HepG2 (cell line): ENCODE measurements at regions not wholly inside any gene's neighbourhood (a gene's known extent, or its start where the extent isn't known, plus 50 kb on each side); places are given as distances from the start of the nearest gene placed in this dataset.

Experiments
- ATAC-seq: fragments of 200-7000 bp; cut with Tn5 transposase; 3 replicates; pipeline ENCODE4 v1.9.1; 2020; ENCODE audit warnings: mild to moderate bottlenecking, moderate library complexity
- BruUV-seq: library from RNA; stranded (reverse); fragments of 400-500 nt; replicated peaks from 2 replicates; lab custom pipeline; 2021; lab: Mats Ljungman, UMichigan
- CTCF ChIA-PET: fragments of 300-600 bp; formaldehyde crosslinking; extraction: SDS; loops from one replicate; lab custom pipeline; 2021; ENCODE audit warnings: low total read pairs, inconsistent platforms, low intra/inter-chr PET ratio; lab: Yijun Ruan, JAX
- POLR2A ChIA-PET: fragments of 350-600 bp; sonication (Branson Sonifier 250); formaldehyde crosslinking; loops from one replicate; lab custom pipeline; 2020; ENCODE audit warnings: antibody characterized with exemption, inconsistent platforms; lab: Yijun Ruan, JAX
- DNase-seq: peaks from one replicate; pipeline ENCODE4 v3.0.0-alpha.2; 2015; ENCODE audit warnings: low spot score
- FAIRE-seq: peaks from 3 replicates; lab custom pipeline; 2011; peaks lifted over from hg19 to GRCh38; lab: Jason Lieb, UNC
- H2AFZ ChIP-seq: one replicate; pipeline ENCODE4 v1.6.1; 2011; ENCODE audit warnings: low read length, inconsistent platforms
- H3K27ac ChIP-seq: fragments of 300-600 bp; 3 replicates; pipeline ENCODE4 v1.8.0; 2011; ENCODE audit warnings: mixed run types, mild to moderate bottlenecking, mixed read lengths, low read length, inconsistent platforms; ENCODE audit not compliant: insufficient read depth; ENCODE audit errors: extremely low read length
- H3K27me3 ChIP-seq, 2 experiments: fragments of 200-600 bp in 1 of 2; 2 replicates in 1 of 2; 3 replicates in 1 of 2; pipeline versions ENCODE4 v1.6.0 to v1.8.0; 2011; ENCODE audit warnings: low read length in 2 of 2, mild to moderate bottlenecking in 2 of 2, moderate library complexity in 2 of 2, inconsistent platforms in 1 of 2; ENCODE audit not compliant: insufficient read depth in 2 of 2, control insufficient read depth in 1 of 2
- H3K36me3 ChIP-seq, 2 experiments: fragments of 200-600 bp in 1 of 2; replicated peaks in 1 of 2; 2 replicates in 1 of 2; 3 replicates in 1 of 2; pipeline versions ENCODE4 v1.5.1 to v1.8.0; 2011; ENCODE audit warnings: low read length in 2 of 2, inconsistent platforms in 1 of 2; ENCODE audit not compliant: insufficient read depth in 2 of 2, control insufficient read depth in 1 of 2
- H3K4me1 ChIP-seq: 2 replicates; pipeline ENCODE4 v1.5.1; 2012; ENCODE audit warnings: low read length, inconsistent platforms; ENCODE audit not compliant: insufficient read depth
- H3K4me2 ChIP-seq: 2 replicates; pipeline ENCODE4 v1.6.0; 2011; ENCODE audit warnings: low read depth, low read length, inconsistent platforms
- H3K4me3 ChIP-seq, 3 experiments: fragments of 200-600 bp in 1 of 3; sonication (generic), shearing (Covaris generic) in 1 of 3; replicated peaks in 1 of 3; 2 replicates each; pipeline ENCODE4 v1.5.1; 2011 to 2016; ENCODE audit warnings: low read length in 3 of 3, inconsistent platforms in 2 of 3, low read depth in 2 of 3, mild to moderate bottlenecking in 2 of 3, control low read depth in 1 of 3, mixed read lengths in 1 of 3; ENCODE audit not compliant: insufficient read depth in 1 of 3
- H3K79me2 ChIP-seq: one replicate; pipeline ENCODE4 v1.6.1; 2011; ENCODE audit warnings: low read length, inconsistent platforms; ENCODE audit not compliant: insufficient read depth
- H3K9ac ChIP-seq: 2 replicates; pipeline ENCODE4 v1.6.0; 2011; ENCODE audit warnings: mild to moderate bottlenecking, low read depth, low read length, inconsistent platforms; ENCODE audit not compliant: insufficient read depth
- H3K9me3 ChIP-seq: 2 replicates; pipeline ENCODE4 v1.5.1; 2012; ENCODE audit warnings: mild to moderate bottlenecking, low read length
- H4K20me1 ChIP-seq: 2 replicates; pipeline ENCODE4 v1.6.0; 2011; ENCODE audit warnings: inconsistent platforms, mild to moderate bottlenecking, low read length, moderate library complexity; ENCODE audit not compliant: insufficient read depth
- HHEX ChIP-seq: IDR thresholded peaks from 2 replicates; pipeline ENCODE4 v1.6.1; 2016; ENCODE audit warnings: control low read depth
- KDM4B ChIP-seq: sonication (generic); formaldehyde crosslinking; IDR thresholded peaks from 2 replicates; pipeline ENCODE4 v1.4.0; 2020; ENCODE audit warnings: missing genetic modification reagents
- ZBTB44 ChIP-seq: sonication (generic); formaldehyde crosslinking; IDR thresholded peaks from 2 replicates; pipeline ENCODE4 v1.4.0; 2020; ENCODE audit warnings: missing genetic modification reagents
- ZFP41 ChIP-seq: sonication (generic); formaldehyde crosslinking; IDR thresholded peaks from 2 replicates; pipeline ENCODE4 v1.4.0; 2020; ENCODE audit warnings: mild to moderate bottlenecking, missing genetic modification reagents, borderline replicate concordance
- ZNF280B ChIP-seq: sonication (generic); formaldehyde crosslinking; IDR thresholded peaks from 2 replicates; pipeline ENCODE4 v1.5.0; 2020; ENCODE audit warnings: missing genetic modification reagents, mild to moderate bottlenecking, borderline replicate concordance
- ZNF615 ChIP-seq: sonication (generic); formaldehyde crosslinking; IDR thresholded peaks from 2 replicates; pipeline ENCODE4 v1.5.0; 2020; ENCODE audit warnings: mild to moderate bottlenecking, missing genetic modification reagents, borderline replicate concordance
- WGBS: methylation state at CpG from one replicate; pipeline ENCODE4 v1.1.6; 2017; ENCODE audit warnings: low lambda C conversion rate; 5-methylcytosine and 5-hydroxymethylcytosine counted together
- in situ Hi-C: cut with HindIII; loops from 2 replicates; pipeline ENCODE4 v1.10.0; 2017; ENCODE audit warnings: low pct_unique_long_range_greater_than_20kb; ENCODE audit not compliant: extremely low pct_ligation_motif_present
- intact Hi-C: fragments of 100-400 bp; cut with micrococcal nuclease; formaldehyde crosslinking; loops from one replicate; pipeline ENCODE4 v1.10.0; 2022; ENCODE audit not compliant: unreplicated experiment
- TF ChIP-seq, protein P1 (sequence below): sonication (generic); formaldehyde crosslinking; IDR thresholded peaks from 2 replicates; pipeline ENCODE4 v1.4.0; 2020; ENCODE audit warnings: low read depth, missing genetic modification reagents

GRCh38 chr6:20349225-20349624 lies 52.5 kb upstream of the E2F3 start:
- intact Hi-C loops: no loop called here
- no peak for ATAC-seq
- no TSS peak for BruUV-seq
- H3K9me3 ChIP-seq: peaks cover 7% of the 10 kb centered on the region
- H3K9ac ChIP-seq: no peak overlapping the region
- no peak overlapping the region for H3K27ac ChIP-seq
- ChIA-PET POLR2A (no interaction called here), CTCF (no interaction called here)
- H3K4me2 ChIP-seq: no peak overlapping the region
- peaks cover 0 to 11% of the 10 kb centered on the region in 2 experiments; a peak in 1 of 5 replicates for H3K27me3 ChIP-seq
- 14% methylated on average over 4 of the region's 4 CpGs for WGBS
- H3K4me1 ChIP-seq: no peaks in the 10 kb centered on the region
- H3K36me3 ChIP-seq: no peaks in the 10 kb centered on the region
- TF ChIP-seq KDM4B (no peak), ZNF280B (no peak), ZNF615 (CRISPR knock-in tag) (no peak), HHEX (CRISPR knock-in tag) (no peak), ZBTB44 (CRISPR knock-in tag) (no peak), ZFP41 (no peak)
- TF ChIP-seq, protein P1, sequence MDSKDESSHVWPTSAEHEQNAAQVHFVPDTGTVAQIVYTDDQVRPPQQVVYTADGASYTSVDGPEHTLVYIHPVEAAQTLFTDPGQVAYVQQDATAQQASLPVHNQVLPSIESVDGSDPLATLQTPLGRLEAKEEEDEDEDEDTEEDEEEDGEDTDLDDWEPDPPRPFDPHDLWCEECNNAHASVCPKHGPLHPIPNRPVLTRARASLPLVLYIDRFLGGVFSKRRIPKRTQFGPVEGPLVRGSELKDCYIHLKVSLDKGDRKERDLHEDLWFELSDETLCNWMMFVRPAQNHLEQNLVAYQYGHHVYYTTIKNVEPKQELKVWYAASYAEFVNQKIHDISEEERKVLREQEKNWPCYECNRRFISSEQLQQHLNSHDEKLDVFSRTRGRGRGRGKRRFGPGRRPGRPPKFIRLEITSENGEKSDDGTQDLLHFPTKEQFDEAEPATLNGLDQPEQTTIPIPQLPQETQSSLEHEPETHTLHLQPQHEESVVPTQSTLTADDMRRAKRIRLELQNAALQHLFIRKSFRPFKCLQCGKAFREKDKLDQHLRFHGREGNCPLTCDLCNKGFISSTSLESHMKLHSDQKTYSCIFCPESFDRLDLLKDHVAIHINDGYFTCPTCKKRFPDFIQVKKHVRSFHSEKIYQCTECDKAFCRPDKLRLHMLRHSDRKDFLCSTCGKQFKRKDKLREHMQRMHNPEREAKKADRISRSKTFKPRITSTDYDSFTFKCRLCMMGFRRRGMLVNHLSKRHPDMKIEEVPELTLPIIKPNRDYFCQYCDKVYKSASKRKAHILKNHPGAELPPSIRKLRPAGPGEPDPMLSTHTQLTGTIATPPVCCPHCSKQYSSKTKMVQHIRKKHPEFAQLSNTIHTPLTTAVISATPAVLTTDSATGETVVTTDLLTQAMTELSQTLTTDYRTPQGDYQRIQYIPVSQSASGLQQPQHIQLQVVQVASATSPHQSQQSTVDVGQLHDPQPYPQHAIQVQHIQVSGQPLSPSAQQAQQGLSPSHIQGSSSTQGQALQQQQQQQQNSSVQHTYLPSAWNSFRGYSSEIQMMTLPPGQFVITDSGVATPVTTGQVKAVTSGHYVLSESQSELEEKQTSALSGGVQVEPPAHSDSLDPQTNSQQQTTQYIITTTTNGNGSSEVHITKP (CRISPR knock-in tag): no peak
- TF ChIP-seq, all 625 proteins: peak for 0
- Histone ChIP-seq H4K20me1 (no peaks in the 10 kb centered on the region), H3K79me2 (no peaks in the 10 kb centered on the region), H2AFZ (no peak overlapping the region), H3K4me3 (no peak overlapping the region)
- no peak for FAIRE-seq
- no peak for DNase-seq
- in situ Hi-C loops: no loop called here
